Coronary artery (tissue), 2 donors: ENCODE measurements at regions not wholly inside any gene's neighbourhood (a gene's known extent, or its start where the extent isn't known, plus 50 kb on each side); places are given as distances from the start of the nearest gene placed in this dataset.
"Not testable (repeated sequence)": the region's sequence is repeated elsewhere in the genome, so short reads cannot be mapped to it uniquely, and the experiment has no call there.

Experiments
- DNase-seq: peaks from one replicate; pipeline ENCODE4 v3.0.0-alpha.2; 2017; ENCODE audit warnings: low spot score
- H3K27ac ChIP-seq, 2 donors: fragments of 200-600 bp; sonication (generic); one replicate each; pipeline ENCODE4 v1.5.1; 2016 to 2019
- H3K4me3 ChIP-seq: fragments of 200-600 bp; sonication (generic); 2 replicates; pipeline ENCODE4 v1.5.1; 2016; ENCODE audit warnings: mild to moderate bottlenecking, moderate library complexity
- TF ChIP-seq, protein P1 (sequence below): fragments of 200-600 bp; sonication (generic); IDR thresholded peaks from one replicate; pipeline ENCODE4 v1.5.1; 2019; ENCODE audit warnings: antibody characterized with exemption

DNA sequence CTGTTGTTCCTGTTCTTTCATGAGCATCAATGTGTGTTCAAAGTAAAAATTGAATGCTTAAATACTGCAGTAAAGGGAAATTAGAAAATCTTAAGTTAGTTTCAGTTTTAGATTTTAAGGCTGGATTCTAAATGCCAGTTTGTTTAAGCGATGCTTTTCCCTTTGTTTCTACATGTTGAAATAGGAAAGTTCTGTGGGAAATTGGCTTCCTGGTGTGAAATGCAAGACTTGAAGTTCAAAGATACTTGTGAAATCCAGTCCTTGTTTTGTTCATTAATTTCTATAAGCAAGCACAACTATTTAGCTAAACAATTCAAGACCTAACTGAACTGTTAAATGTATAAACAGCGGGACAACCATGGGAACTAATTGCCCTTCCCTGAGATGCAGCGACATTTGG lies 149.1 kb downstream of the LYPLAL1 start:
- TF ChIP-seq, protein P1, sequence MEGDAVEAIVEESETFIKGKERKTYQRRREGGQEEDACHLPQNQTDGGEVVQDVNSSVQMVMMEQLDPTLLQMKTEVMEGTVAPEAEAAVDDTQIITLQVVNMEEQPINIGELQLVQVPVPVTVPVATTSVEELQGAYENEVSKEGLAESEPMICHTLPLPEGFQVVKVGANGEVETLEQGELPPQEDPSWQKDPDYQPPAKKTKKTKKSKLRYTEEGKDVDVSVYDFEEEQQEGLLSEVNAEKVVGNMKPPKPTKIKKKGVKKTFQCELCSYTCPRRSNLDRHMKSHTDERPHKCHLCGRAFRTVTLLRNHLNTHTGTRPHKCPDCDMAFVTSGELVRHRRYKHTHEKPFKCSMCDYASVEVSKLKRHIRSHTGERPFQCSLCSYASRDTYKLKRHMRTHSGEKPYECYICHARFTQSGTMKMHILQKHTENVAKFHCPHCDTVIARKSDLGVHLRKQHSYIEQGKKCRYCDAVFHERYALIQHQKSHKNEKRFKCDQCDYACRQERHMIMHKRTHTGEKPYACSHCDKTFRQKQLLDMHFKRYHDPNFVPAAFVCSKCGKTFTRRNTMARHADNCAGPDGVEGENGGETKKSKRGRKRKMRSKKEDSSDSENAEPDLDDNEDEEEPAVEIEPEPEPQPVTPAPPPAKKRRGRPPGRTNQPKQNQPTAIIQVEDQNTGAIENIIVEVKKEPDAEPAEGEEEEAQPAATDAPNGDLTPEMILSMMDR, result no peak
- no peak for DNase-seq
- Histone ChIP-seq H3K4me3 (no peak overlapping the region), H3K27ac (no peak overlapping the region)

DNA sequence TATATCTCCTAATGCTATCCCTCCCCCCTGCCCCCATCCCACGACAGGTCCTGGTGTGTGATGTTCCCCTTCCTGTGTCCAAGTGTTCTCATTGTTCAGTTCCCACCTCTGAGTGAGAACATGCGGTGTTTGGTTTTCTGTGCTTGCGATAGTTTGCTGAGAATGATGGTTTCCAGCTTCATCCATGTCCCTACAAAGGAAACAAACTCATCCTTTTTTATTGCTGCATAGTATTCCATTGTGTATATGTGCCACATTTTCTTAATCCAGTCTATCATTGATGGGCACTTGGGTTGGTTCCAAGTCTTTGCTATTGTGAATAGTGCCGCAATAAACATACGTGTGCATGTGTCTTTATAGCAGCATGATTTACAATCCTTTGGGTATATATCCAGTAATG lies 146.9 kb downstream of the LYPLAL1 start:
- H3K27ac ChIP-seq, DNase-seq, H3K4me3 ChIP-seq: not testable (repeated sequence)

DNA sequence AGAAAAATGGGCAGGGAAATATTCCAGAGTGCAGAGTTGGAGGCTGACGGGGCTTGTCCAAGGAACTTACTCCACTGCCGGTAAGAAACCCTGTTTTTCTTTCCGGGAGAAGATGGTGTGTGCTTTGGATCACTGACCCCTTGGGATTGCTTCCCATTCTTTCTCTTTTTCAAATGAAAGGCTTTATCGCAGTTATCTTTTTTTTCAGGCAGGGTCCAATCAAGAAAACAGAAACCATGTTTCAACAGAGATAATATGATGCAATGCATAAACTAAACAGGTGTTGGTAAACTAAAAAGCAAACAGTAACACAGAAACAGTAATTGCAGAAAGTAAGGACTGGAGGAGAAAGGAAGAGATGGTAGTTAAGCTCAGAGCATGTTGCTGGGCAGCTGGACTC lies 145.1 kb downstream of the LYPLAL1 start:
- TF ChIP-seq, protein P1, result no peak
- Histone ChIP-seq H3K4me3 (no peak overlapping the region), H3K27ac (no peak overlapping the region)
- DNase-seq, result no peak

DNA sequence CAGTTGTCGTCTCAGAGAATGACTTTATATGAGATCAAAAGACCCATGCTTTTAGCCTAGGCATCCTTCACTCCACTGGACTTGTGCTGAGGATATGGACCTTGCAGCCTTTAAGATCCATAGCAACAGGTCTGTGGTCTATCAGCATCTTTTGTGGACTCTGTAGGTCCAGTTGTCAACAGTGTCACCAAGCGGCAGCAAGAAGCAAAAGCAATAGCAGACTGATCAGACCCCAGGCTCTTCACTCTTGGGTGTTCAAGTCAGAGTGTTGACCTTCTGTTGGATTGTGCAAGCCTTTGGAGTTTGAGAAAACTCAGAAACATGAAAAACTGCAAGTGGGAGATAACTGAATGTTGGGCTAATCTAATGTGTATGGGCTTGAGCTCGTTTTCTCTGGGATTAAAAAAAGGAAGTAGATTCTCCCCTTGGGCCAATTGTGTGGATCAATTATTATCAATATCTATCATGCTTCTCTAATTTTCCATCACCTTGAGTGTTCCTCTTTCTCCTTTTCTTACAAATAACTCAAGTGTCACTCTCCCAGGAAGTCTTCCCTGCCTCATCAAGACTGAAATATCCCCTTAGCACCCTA lies 144.2 kb downstream of the LYPLAL1 start:
- DNase-seq, result no peak
- H3K4me3 ChIP-seq, result no peak overlapping the region
- TF ChIP-seq, protein P1, result no peak
- H3K27ac ChIP-seq, result no peak overlapping the region

DNA sequence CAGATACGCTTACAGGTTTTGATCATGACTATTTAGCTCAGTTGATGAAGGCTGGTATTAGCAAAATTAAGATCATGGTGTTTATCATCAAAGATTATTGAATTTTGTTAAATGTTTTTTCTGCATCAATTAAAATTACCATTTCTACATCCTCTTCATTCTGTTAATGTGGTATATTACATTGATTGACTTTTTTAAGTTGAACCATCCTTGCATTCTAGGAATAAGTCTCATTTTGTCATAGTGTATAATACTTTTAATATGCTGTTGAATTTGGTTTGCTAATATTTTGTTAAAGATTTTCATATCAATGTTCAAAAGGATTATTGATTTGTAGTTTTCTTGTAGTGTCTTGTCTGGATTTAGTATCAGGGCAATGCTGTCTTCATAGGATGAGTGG lies 142.4 kb downstream of the LYPLAL1 start:
- TF ChIP-seq, protein P1, result no peak
- H3K4me3 ChIP-seq, result no peak overlapping the region
- no peak overlapping the region for H3K27ac ChIP-seq
- no peak for DNase-seq

DNA sequence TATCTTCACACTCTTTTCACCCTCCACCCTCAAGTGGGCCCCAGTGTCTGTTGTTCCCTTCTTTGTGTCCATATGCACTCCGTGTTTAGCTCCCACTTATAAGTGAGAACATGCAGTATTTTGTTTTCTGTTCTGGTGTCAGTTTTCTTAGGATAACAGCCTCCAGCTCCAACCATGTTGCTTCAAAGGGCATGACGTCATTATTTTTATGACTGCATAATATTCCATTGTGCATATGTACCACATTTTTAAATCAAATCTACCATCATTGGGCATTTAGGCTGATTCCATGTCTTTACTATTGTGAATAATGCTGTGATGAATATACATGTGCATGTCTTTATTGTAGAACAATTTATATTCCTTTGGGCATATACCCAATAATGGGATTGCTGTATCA lies 140.3 kb downstream of the LYPLAL1 start:
- no peak overlapping the region for H3K27ac ChIP-seq
- no peak for DNase-seq
- TF ChIP-seq, protein P1, result no peak
- H3K4me3 ChIP-seq, result no peak overlapping the region

DNA sequence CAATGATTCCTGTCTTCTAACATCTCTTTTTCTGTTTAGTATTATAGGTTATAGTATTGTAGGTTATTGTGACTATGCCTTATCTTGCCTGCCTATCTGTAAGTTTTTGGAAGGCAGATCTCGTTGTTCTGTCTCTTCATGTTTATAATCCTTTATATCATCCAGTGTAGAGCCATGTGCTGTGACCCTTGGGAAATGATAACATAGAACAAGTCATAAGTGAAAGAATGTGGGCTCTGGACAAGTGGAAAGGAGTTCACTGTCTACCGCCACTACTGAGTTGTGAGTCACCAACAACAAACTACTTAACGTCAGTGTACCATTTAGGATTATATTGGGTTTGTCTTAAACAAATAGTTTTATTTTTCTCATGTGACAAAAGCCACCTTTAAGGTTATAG lies 139.3 kb downstream of the LYPLAL1 start:
- no peak overlapping the region for H3K27ac ChIP-seq
- no peak overlapping the region for H3K4me3 ChIP-seq
- TF ChIP-seq, protein P1, result no peak
- DNase-seq, result no peak
